H7 (cell line): ENCODE measurements at regions not wholly inside any gene's neighbourhood (a gene's known extent, or its start where the extent isn't known, plus 50 kb on each side); places are given as distances from the start of the nearest gene placed in this dataset.
"Not testable (repeated sequence)": the region's sequence is repeated elsewhere in the genome, so short reads cannot be mapped to it uniquely, and the experiment has no call there.

ENCODE experiments used
- DNase-seq: peaks from one replicate; pipeline ENCODE4 v3.0.0; 2012
- H3K27me3 ChIP-seq: 2 replicates; pipeline ENCODE4 v1.6.0; 2011; ENCODE audit warnings: mild to moderate bottlenecking, low read length; ENCODE audit not compliant: control insufficient read depth, insufficient read depth
- H3K36me3 ChIP-seq: replicated peaks from 2 replicates; pipeline ENCODE4 v1.5.1; 2011; ENCODE audit warnings: low read length; ENCODE audit not compliant: control insufficient read depth, insufficient read depth
- H3K4me3 ChIP-seq: 2 replicates; pipeline ENCODE4 v1.5.1; 2011; ENCODE audit warnings: low read depth, mild to moderate bottlenecking, control low read depth, low read length, moderate library complexity; ENCODE audit not compliant: insufficient read depth

- Histone ChIP-seq H3K27me3 (no peaks in the 10 kb centered on the region), H3K36me3 (no peaks in the 10 kb centered on the region), H3K4me3 (no peak overlapping the region)
- DNase-seq = no peak
Measured at GRCh38 chr10:4242561-4243035, 457.6 kb upstream of the KLF6 start.

- H3K4me3 ChIP-seq = no peak overlapping the region
- DNase-seq = peak; percentile 16
- H3K36me3 ChIP-seq = no peaks in the 10 kb centered on the region
- no peaks in the 10 kb centered on the region for H3K27me3 ChIP-seq
Measured at GRCh38 chr10:4241724-4242345, 456.8 kb upstream of the KLF6 start.

DNA sequence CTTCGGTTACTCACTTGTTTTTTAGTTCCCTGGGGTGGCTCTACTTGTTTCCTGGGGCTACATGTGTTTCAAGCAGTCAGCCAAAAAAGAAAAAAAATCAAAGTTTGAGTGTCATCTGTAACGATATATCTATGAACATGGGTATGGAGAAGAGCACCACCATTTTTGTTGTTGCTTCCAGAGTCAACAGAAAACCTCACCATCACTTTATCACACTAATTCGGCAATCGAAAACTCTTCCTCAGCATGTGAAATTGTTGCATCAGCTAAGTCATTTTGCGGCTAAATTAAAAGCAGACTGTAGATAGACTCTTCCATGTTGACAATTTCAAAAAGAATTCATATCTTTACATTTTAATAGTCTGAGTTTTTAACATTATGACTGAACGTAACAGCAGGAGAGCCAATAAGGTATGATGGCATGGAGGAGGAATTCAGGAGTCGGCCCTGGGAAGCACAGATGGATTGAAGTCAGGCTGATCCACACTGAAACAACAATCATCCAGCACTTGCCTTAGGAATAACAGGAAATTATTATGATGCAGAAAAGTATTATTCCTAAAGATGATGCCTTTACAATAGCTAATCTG lies 455.7 kb upstream of the KLF6 start:
- no peaks in the 10 kb centered on the region for H3K36me3 ChIP-seq
- H3K4me3 ChIP-seq = no peak overlapping the region
- no peaks in the 10 kb centered on the region for H3K27me3 ChIP-seq
- DNase-seq = no peak

GRCh38 chr10:4239186-4239585 lies 454.2 kb upstream of the KLF6 start:
- no peak overlapping the region for H3K4me3 ChIP-seq
- H3K27me3 ChIP-seq = no peaks in the 10 kb centered on the region
- DNase-seq = no peak
- no peaks in the 10 kb centered on the region for H3K36me3 ChIP-seq

- H3K36me3 ChIP-seq, H3K4me3 ChIP-seq, H3K27me3 ChIP-seq, DNase-seq: not testable (repeated sequence)
Measured at GRCh38 chr10:4236905-4237304, 451.9 kb upstream of the KLF6 start.

- Histone ChIP-seq H3K36me3 (no peaks in the 10 kb centered on the region), H3K27me3 (no peaks in the 10 kb centered on the region), H3K4me3 (no peak overlapping the region)
- DNase-seq = no peak
Measured at GRCh38 chr10:4234661-4235060, 449.7 kb upstream of the KLF6 start.

- no peaks in the 10 kb centered on the region for H3K27me3 ChIP-seq
- DNase-seq = no peak
- no peaks in the 10 kb centered on the region for H3K36me3 ChIP-seq
- H3K4me3 ChIP-seq = no peak overlapping the region
Measured at GRCh38 chr10:4231439-4231838, 446.4 kb upstream of the KLF6 start.

DNA sequence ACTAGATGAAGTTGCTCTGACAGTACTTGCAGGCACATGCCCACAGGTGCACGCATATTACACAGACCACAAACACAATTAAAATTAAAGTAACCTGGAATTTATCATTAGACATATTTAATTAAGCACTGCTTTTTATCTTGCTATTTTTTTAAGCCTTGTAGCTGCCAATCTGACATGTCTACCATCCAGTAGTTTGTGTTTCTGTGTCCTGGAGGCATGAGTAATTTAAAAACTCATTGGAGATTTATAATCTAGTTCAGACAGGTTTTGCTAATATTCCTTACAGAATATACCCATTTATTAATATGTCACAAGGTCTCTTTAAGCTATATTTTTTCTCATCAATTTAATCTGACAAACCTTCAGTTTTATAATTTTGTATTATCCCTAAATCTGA lies 445.0 kb upstream of the KLF6 start:
- Histone ChIP-seq H3K27me3 (no peaks in the 10 kb centered on the region), H3K36me3 (no peaks in the 10 kb centered on the region), H3K4me3 (no peak overlapping the region)
- no peak for DNase-seq

DNA sequence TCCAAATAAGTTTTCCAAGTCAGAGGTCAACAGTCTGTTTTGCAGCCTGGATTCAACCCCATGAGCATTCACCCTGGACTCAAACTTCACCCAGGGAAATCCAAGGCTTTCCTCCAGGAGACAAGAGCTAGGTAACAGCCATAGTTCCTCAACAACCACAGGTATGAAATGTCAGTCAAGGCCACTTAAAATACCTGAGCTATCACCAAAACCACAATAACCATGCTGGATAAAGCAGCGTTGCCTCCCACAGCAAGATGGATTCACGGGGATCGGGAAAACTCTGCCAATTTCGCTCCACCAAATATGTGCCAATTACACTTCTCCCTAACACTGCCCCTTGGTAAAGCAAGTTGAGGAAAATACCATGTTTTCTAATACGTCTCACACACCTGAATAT lies 444.1 kb upstream of the KLF6 start:
- no peak overlapping the region for H3K4me3 ChIP-seq
- no peaks in the 10 kb centered on the region for H3K27me3 ChIP-seq
- no peaks in the 10 kb centered on the region for H3K36me3 ChIP-seq
- DNase-seq = no peak

GRCh38 chr10:4227586-4227985 lies 442.6 kb upstream of the KLF6 start:
- DNase-seq = no peak
- Histone ChIP-seq H3K4me3 (no peak overlapping the region), H3K36me3 (no peaks in the 10 kb centered on the region), H3K27me3 (no peaks in the 10 kb centered on the region)

- H3K27me3 ChIP-seq = no peaks in the 10 kb centered on the region
- DNase-seq = no peak
- no peaks in the 10 kb centered on the region for H3K36me3 ChIP-seq
- no peak overlapping the region for H3K4me3 ChIP-seq
Measured at GRCh38 chr10:4226941-4227540, 442.0 kb upstream of the KLF6 start.

GRCh38 chr10:4224178-4224577 lies 439.2 kb upstream of the KLF6 start:
- Histone ChIP-seq H3K36me3 (no peaks in the 10 kb centered on the region), H3K27me3 (no peaks in the 10 kb centered on the region), H3K4me3 (no peak overlapping the region)
- no peak for DNase-seq

DNA sequence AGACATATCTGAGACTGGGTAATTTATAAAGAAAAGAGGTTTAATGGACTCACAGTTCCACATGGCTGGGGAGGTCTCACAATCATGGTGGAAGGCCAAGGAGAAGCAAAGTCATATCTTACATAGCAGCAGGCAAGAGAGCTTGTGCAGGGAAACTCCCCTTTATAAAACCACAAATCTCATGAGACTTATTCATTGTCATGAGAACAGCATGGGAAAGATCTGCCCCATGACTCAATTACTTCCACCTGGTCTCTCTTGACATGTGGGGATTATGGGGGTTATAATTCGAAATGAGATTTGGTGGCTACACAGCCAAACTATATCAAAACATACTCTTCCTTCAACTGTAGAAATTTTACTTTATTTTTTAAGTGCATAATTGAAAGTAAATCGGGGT lies 436.3 kb upstream of the KLF6 start:
- H3K4me3 ChIP-seq, DNase-seq, H3K27me3 ChIP-seq, H3K36me3 ChIP-seq: not testable (repeated sequence)

GRCh38 chr10:4219901-4220300 lies 434.9 kb upstream of the KLF6 start:
- DNase-seq = no peak
- no peak overlapping the region for H3K4me3 ChIP-seq
- H3K36me3 ChIP-seq = no peaks in the 10 kb centered on the region
- no peaks in the 10 kb centered on the region for H3K27me3 ChIP-seq

DNA sequence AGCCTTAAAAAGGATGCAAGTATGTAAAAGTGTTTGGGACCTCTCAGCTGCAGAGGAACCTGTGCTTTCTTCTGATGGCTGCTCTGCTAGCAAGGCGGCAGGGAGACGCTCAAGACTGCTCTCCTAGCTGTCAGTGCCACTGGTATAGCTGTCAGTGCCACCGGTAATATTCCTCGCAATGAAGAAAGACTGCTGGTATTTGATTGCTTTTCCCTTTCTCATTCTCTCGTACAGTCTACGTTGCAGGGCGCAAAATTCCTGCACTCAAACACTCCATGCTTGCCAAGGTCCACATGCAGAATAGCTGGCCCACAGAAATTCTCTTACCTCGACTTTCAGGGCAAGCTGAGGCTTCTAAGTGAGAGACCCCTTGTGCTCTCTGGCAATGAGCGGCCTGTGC lies 432.6 kb upstream of the KLF6 start:
- H3K27me3 ChIP-seq = no peaks in the 10 kb centered on the region
- no peaks in the 10 kb centered on the region for H3K36me3 ChIP-seq
- DNase-seq = no peak
- H3K4me3 ChIP-seq = no peak overlapping the region
